GM12892 (cell line): ENCODE measurements at regions not wholly inside any gene's neighbourhood (a gene's known extent, or its start where the extent isn't known, plus 50 kb on each side); places are given as distances from the start of the nearest gene placed in this dataset.

Experiments used
- POLR2A ChIP-seq: IDR thresholded peaks from 2 replicates; pipeline ENCODE4 v1.6.1; 2011; ENCODE audit warnings: low read depth, low read length, control low read depth
- POLR2AphosphoS5 ChIP-seq: IDR thresholded peaks from 2 replicates; pipeline ENCODE4 v1.6.1; 2011; ENCODE audit warnings: low read depth, low read length, control low read depth
- TAF1 ChIP-seq: IDR thresholded peaks from 2 replicates; pipeline ENCODE4 v1.6.1; 2011; ENCODE audit warnings: low read depth, mild to moderate bottlenecking, control low read depth, low read length, borderline replicate concordance

DNA sequence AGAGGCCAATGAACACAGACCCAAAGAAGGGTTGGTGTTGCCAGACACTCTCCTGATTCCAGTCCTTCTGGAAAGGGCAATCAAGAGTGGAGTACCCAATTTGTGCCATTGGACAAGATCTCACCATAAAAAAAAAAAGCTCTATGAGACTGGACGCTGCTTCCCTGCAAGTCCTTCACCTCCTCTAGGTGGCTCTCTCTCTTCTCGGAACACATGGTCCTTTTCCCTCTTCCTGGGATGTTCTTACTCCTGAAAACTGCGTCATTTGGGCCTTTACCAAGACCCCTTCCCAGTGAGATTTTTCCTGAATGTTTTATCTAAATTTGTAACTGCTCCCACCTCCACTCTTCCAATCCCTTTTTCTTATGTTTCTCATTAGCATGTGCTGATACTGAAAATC, 280.8 kb downstream of the FOXA2 start:
- TF ChIP-seq TAF1 (no peak), POLR2AphosphoS5 (no peak), POLR2A (no peak)
